Thyroid gland (tissue), 4 donors: ENCODE measurements at regions not wholly inside any gene's neighbourhood (a gene's known extent, or its start where the extent isn't known, plus 50 kb on each side); places are given as distances from the start of the nearest gene placed in this dataset.

Experiments
- DNase-seq, 2 donors: peaks; one replicate each; pipeline ENCODE4 v3.0.0-alpha.2; 2019
- H3K27ac ChIP-seq, 3 donors: fragments of 200-600 bp; sonication (generic); 1 replicate in 2 of 3; 2 replicates in 1 of 3; pipeline ENCODE4 v1.5.1; 2016 to 2019; ENCODE audit warnings: mild to moderate bottlenecking in 1 of 3, moderate library complexity in 1 of 3
- H3K27me3 ChIP-seq: fragments of 200-600 bp; sonication (generic); one replicate; pipeline ENCODE4 v1.5.1; 2019
- H3K36me3 ChIP-seq, 2 donors: fragments of 200-600 bp; sonication (generic); one replicate each; pipeline ENCODE4 v1.5.1; 2016 to 2019
- H3K4me1 ChIP-seq, 2 donors: fragments of 200-600 bp; sonication (generic); one replicate each; pipeline ENCODE4 v1.5.1; 2017 to 2019
- H3K4me3 ChIP-seq, 3 donors: fragments of 200-600 bp; sonication (generic); replicated peaks in 1 of 3; 1 replicate in 2 of 3; 2 replicates in 1 of 3; pipeline ENCODE4 v1.5.1; 2016; ENCODE audit warnings: mild to moderate bottlenecking in 1 of 3
- H3K9me3 ChIP-seq: fragments of 200-600 bp; sonication (generic); one replicate; pipeline ENCODE4 v1.5.1; 2017
- POLR2A ChIP-seq, 2 donors: fragments of 450-650 bp; IDR thresholded peaks; one replicate each; pipeline ENCODE4 v1.6.1; 2017; ENCODE audit warnings: antibody characterized with exemption in 2 of 2, mild to moderate bottlenecking in 2 of 2, moderate library complexity in 1 of 2
- WGBS, 2 donors: methylation state at CpG; one replicate each; pipeline ENCODE4 v1.1.5; 2017; 5-methylcytosine and 5-hydroxymethylcytosine counted together
- intact Hi-C: fragments of 100-400 bp; cut with DNase I; formaldehyde crosslinking; loops from one replicate; pipeline ENCODE4 v1.15.1; 2023
- TF ChIP-seq, protein P1 (sequence below), 6 experiments: fragments of 200-600 bp in 3 of 6; fragments of 450-650 bp in 3 of 6; sonication (generic) in 3 of 6; IDR thresholded peaks; one replicate each; pipeline ENCODE4 v1.5.1; 2016 to 2019; ENCODE audit warnings: antibody characterized with exemption in 6 of 6, mild to moderate bottlenecking in 2 of 6, inconsistent platforms in 1 of 6, moderate library complexity in 1 of 6

DNA sequence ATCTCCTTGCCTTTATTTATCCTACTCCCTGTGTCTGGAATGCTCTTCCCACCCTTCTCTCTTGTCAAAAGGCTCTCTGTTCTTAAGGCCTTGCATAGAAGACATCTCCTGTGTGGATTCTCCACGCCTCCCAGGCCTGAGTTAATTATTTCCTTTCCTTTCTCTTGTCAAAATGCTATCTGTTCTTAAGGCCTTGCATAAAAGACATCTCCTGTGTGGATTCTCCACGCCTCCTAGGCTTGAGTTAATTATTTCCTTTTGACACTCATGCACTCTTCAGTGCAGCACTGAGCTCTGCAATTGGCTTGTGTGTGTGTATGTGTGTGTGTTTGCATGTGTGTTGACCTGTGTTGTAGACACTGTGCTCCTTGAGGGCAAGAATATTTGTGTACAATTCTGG, 52.1 kb upstream of the DCD start:
- DNase-seq = no peak
- Histone ChIP-seq H3K27ac (no peak overlapping the region), H3K4me3 (no peak overlapping the region), H3K36me3 (no peaks in the 10 kb centered on the region), H3K4me1 (no peaks in the 10 kb centered on the region), H3K27me3 (no peaks in the 10 kb centered on the region), H3K9me3 (no peaks in the 10 kb centered on the region)
- intact Hi-C loops = no loop called here
- TF ChIP-seq POLR2A (IDR thresholded peaks at IDR 0.05) = no peak
- TF ChIP-seq, protein P1, sequence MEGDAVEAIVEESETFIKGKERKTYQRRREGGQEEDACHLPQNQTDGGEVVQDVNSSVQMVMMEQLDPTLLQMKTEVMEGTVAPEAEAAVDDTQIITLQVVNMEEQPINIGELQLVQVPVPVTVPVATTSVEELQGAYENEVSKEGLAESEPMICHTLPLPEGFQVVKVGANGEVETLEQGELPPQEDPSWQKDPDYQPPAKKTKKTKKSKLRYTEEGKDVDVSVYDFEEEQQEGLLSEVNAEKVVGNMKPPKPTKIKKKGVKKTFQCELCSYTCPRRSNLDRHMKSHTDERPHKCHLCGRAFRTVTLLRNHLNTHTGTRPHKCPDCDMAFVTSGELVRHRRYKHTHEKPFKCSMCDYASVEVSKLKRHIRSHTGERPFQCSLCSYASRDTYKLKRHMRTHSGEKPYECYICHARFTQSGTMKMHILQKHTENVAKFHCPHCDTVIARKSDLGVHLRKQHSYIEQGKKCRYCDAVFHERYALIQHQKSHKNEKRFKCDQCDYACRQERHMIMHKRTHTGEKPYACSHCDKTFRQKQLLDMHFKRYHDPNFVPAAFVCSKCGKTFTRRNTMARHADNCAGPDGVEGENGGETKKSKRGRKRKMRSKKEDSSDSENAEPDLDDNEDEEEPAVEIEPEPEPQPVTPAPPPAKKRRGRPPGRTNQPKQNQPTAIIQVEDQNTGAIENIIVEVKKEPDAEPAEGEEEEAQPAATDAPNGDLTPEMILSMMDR (IDR thresholded peaks at IDR 0.05) = no peak
- WGBS, 2 donors = 66 to 71% methylated on average over 2 of the region's 2 CpGs
